ENCODE measurements at regions not wholly inside any gene's neighbourhood (a gene's known extent, or its start where the extent isn't known, plus 50 kb on each side); places are given as distances from the start of the nearest gene placed in this dataset.
"Not testable (repeated sequence)": the region's sequence is repeated elsewhere in the genome, so short reads cannot be mapped to it uniquely, and the experiment has no call there.

DNA sequence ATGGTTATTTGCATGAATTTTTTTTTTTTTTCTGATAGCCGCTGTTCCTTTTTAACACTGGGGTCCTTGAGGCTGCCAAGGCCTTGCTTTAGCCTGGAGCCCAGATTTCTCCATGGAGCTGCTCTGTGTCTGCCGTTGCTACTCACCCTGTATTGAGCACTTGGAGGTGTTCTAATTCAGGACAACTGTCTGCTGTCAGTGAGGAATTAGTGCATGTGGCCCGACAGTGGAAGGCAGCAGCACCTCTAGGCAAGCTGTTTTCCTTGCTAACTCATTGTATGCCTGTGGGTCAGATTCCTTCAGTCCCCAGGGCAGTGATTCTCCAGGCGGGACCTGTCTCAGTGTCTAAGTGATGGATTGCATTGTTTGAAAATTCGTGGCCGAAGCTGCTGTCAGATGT is 147.7 kb upstream of the DPP10 start:
- Histone ChIP-seq H3K4me3 (ENCODE audit: low read length) (no peak overlapping the region), H3K36me3 (ENCODE audit: control insufficient read depth, insufficient read depth, low read length) (no peaks in the 10 kb centered on the region), H3K4me1 (ENCODE audit: control insufficient read depth, insufficient read depth, low read length) (no peaks in the 10 kb centered on the region), H3K9me3 (ENCODE audit: control insufficient read depth, insufficient read depth, low read length) (no peaks in the 10 kb centered on the region), H3K27ac (ENCODE audit: low read length) (no peak overlapping the region), H3K27me3 (ENCODE audit: control insufficient read depth, insufficient read depth, low read length) (no peaks in the 10 kb centered on the region)
- WGBS (ENCODE audit: insufficient coverage) = 50% methylated on average over 6 of the region's 6 CpGs
- TF ChIP-seq, protein P1, sequence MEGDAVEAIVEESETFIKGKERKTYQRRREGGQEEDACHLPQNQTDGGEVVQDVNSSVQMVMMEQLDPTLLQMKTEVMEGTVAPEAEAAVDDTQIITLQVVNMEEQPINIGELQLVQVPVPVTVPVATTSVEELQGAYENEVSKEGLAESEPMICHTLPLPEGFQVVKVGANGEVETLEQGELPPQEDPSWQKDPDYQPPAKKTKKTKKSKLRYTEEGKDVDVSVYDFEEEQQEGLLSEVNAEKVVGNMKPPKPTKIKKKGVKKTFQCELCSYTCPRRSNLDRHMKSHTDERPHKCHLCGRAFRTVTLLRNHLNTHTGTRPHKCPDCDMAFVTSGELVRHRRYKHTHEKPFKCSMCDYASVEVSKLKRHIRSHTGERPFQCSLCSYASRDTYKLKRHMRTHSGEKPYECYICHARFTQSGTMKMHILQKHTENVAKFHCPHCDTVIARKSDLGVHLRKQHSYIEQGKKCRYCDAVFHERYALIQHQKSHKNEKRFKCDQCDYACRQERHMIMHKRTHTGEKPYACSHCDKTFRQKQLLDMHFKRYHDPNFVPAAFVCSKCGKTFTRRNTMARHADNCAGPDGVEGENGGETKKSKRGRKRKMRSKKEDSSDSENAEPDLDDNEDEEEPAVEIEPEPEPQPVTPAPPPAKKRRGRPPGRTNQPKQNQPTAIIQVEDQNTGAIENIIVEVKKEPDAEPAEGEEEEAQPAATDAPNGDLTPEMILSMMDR (IDR thresholded peaks at IDR 0.05) = no peak
- Mint-ChIP-seq H3K4me1 (no peaks in the 10 kb centered on the region), H3K4me3 (no peak overlapping the region), H3K9me3 (peaks cover 2 to 3% of the 10 kb centered on the region in 2 donors), H3K36me3 (no peaks in the 10 kb centered on the region), H3K27ac (no peak overlapping the region), H3K27me3 (ENCODE audit: low read depth in 2 of 2) (peaks cover 0 to 3% of the 10 kb centered on the region in 2 donors)
- no peak for DNase-seq
- ATAC-seq = no peak
- intact Hi-C loops (cut with micrococcal nuclease) = no loop called here

DNA sequence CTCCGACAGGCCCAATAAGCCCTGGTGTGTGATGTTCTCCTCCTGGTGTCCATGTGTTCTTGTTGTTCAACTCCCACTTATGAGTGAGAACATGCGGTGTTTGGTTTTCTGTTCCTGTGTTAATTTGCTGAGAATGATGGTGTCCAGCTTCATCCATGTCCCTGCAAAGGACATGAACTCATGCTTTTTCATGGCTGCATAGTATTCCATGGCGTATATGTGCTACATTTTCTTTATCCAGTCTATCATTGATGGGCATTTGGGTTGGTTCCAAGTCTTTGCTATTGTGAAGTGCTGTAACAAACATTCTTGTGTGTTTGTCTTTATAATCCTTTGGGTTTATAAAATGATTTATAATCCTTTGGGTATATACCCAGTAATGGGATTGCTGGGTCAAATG is 142.1 kb upstream of the DPP10 start:
- not testable (repeated sequence) for H3K9me3 ChIP-seq (ENCODE audit: control insufficient read depth, insufficient read depth, low read length)

DNA sequence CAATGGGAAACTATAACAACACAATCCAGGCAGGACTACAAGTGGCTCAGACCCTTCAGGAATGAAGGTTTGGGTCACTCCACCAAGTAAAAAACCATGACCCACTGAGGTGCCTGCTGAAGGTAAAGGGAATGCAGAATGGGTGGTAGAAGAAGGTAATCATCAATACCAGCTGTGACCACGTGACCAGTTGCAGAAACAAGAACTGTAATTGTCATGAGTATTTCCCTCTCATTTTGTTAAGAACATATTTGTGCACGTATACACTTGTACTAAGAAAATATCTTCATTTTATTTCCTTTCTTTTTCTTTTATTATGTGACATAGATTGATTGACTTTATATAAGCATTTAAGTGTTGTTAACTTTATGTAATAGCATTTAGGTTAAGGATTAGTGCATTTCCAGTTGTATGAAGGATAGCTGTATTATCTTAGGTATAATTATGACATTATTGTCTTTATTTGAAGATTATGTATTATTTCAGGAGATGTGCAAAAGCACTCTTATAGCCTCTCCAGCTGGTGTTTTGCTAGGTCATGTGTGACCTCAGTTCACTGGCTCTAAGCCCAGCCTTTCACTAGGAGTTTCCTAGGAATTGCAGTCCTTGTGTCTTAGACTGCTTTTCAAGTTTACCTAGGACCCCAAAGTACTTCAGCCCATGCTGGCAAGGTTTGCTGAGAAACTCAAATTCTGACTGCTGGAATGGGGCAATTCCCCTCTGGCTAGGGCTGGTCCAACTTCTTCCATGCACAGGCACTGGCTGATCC is 125.7 kb upstream of the DPP10 start:
- no peak overlapping the region for H3K4me3 ChIP-seq (ENCODE audit: low read length)
- Mint-ChIP-seq H3K4me1 (no peaks in the 10 kb centered on the region), H3K36me3 (no peaks in the 10 kb centered on the region), H3K27ac (no peak overlapping the region), H3K27me3 (ENCODE audit: low read depth in 2 of 2) (peaks cover 0 to 6% of the 10 kb centered on the region in 2 donors), H3K9me3 (peaks cover 0 to 7% of the 10 kb centered on the region in 2 donors), H3K4me3 (no peak overlapping the region)
- TF ChIP-seq, protein P1 (IDR thresholded peaks at IDR 0.05) = no peak
- 38% methylated on average over 1 of the region's 2 CpGs for WGBS (ENCODE audit: insufficient coverage)
- H3K27me3 ChIP-seq (ENCODE audit: control insufficient read depth, insufficient read depth, low read length) = no peaks in the 10 kb centered on the region
- no peak for ATAC-seq
- no peak for DNase-seq
- H3K4me1 ChIP-seq (ENCODE audit: control insufficient read depth, insufficient read depth, low read length) = no peaks in the 10 kb centered on the region
- no peak overlapping the region for H3K27ac ChIP-seq (ENCODE audit: low read length)
- H3K9me3 ChIP-seq (ENCODE audit: control insufficient read depth, insufficient read depth, low read length) = no peaks in the 10 kb centered on the region
- H3K36me3 ChIP-seq (ENCODE audit: control insufficient read depth, insufficient read depth, low read length) = no peaks in the 10 kb centered on the region
- intact Hi-C loops (cut with micrococcal nuclease) = no loop called here

More for the DNA sequence above, 142.1 kb upstream of the DPP10 start:
- H3K27me3 Mint-ChIP-seq (ENCODE audit: low read depth in 2 of 2); ATAC-seq; H3K4me1 ChIP-seq (ENCODE audit: control insufficient read depth, insufficient read depth, low read length); H3K36me3 Mint-ChIP-seq; H3K4me3 ChIP-seq (ENCODE audit: low read length); DNase-seq; H3K27ac ChIP-seq (ENCODE audit: low read length); H3K27ac Mint-ChIP-seq; H3K4me1 Mint-ChIP-seq; H3K27me3 ChIP-seq (ENCODE audit: control insufficient read depth, insufficient read depth, low read length); intact Hi-C loops (cut with micrococcal nuclease); H3K4me3 Mint-ChIP-seq; H3K36me3 ChIP-seq (ENCODE audit: control insufficient read depth, insufficient read depth, low read length): not testable (repeated sequence)
- 94% methylated on average over 3 of the region's 3 CpGs for WGBS (ENCODE audit: insufficient coverage)
- peaks cover 10 to 15% of the 10 kb centered on the region in 2 donors for H3K9me3 Mint-ChIP-seq

DNA sequence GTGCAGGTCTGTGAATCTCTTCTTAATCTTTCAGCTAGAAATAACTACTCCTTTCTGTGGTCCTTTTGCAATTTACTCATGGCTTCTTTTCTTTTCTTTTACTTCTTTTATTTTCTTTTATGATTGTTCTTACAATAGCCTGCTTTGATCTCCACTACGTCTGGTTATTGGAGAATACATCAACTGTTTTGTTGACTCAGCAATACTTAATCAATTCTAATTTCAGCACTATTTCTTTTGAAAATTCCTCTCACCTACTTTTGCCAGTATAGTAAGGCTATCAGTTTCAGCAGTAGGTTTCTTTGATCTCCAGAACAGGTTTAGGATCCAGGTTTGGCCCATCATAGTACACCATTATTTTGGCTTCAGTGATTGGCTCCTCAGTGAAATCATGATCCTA is 111.8 kb upstream of the DPP10 start:
- 67% methylated on average over 1 of the region's 1 CpG for WGBS (ENCODE audit: insufficient coverage)
- Histone ChIP-seq H3K27me3 (ENCODE audit: control insufficient read depth, insufficient read depth, low read length) (no peaks in the 10 kb centered on the region), H3K36me3 (ENCODE audit: control insufficient read depth, insufficient read depth, low read length) (no peaks in the 10 kb centered on the region), H3K27ac (ENCODE audit: low read length) (no peak overlapping the region), H3K9me3 (ENCODE audit: control insufficient read depth, insufficient read depth, low read length) (no peaks in the 10 kb centered on the region), H3K4me1 (ENCODE audit: control insufficient read depth, insufficient read depth, low read length) (no peaks in the 10 kb centered on the region), H3K4me3 (ENCODE audit: low read length) (no peak overlapping the region)
- Mint-ChIP-seq H3K4me3 (no peak overlapping the region), H3K9me3 (peaks cover 3 to 8% of the 10 kb centered on the region in 2 donors), H3K27me3 (ENCODE audit: low read depth in 2 of 2) (peaks cover 0 to 2% of the 10 kb centered on the region in 2 donors), H3K4me1 (no peaks in the 10 kb centered on the region), H3K36me3 (no peaks in the 10 kb centered on the region), H3K27ac (no peak overlapping the region)
- intact Hi-C loops (cut with micrococcal nuclease) = no loop called here
- TF ChIP-seq, protein P1 (IDR thresholded peaks at IDR 0.05) = no peak
- DNase-seq (no peak), ATAC-seq (no peak)

Measured in natural killer cell (primary cell).